Fibroblast of the conjunctiva (primary cell): ENCODE measurements at regions not wholly inside any gene's neighbourhood (a gene's known extent, or its start where the extent isn't known, plus 50 kb on each side); places are given as distances from the start of the nearest gene placed in this dataset.

Source experiments
- DNase-seq: peaks from one replicate; pipeline ENCODE4 v3.0.0-alpha.2; 2010; ENCODE audit warnings: low read depth

- DNase-seq: no peak
Observed at GRCh38 chr13:68028701-68029100, 798.6 kb upstream of the PCDH9 start.

GRCh38 chr13:68027306-68027705 lies 797.2 kb upstream of the PCDH9 start:
- no peak for DNase-seq

- DNase-seq: no peak
Observed at GRCh38 chr13:68026077-68026476, 795.9 kb upstream of the PCDH9 start.

GRCh38 chr13:68025604-68026003 lies 795.5 kb upstream of the PCDH9 start:
- no peak for DNase-seq

- no peak for DNase-seq
Observed at GRCh38 chr13:68023838-68024581, 793.9 kb upstream of the PCDH9 start.

GRCh38 chr13:68019901-68020300 lies 789.8 kb upstream of the PCDH9 start:
- no peak for DNase-seq

GRCh38 chr13:68009546-68009945 lies 779.4 kb upstream of the PCDH9 start:
- DNase-seq: no peak

GRCh38 chr13:68007576-68007975 lies 777.4 kb upstream of the PCDH9 start:
- no peak for DNase-seq

- DNase-seq: no peak
Observed at GRCh38 chr13:67996101-67996500, 766.0 kb upstream of the PCDH9 start.

GRCh38 chr13:67990868-67991267 lies 760.7 kb upstream of the PCDH9 start:
- no peak for DNase-seq

GRCh38 chr13:67986234-67986633 lies 756.1 kb upstream of the PCDH9 start:
- no peak for DNase-seq

- DNase-seq: peak; percentile 80
Observed at GRCh38 chr13:67977066-67977465, 746.9 kb upstream of the PCDH9 start.

GRCh38 chr13:67971291-67971690 lies 741.2 kb upstream of the PCDH9 start:
- DNase-seq: no peak

GRCh38 chr13:67967031-67967430 lies 736.9 kb upstream of the PCDH9 start:
- DNase-seq: no peak

- DNase-seq: no peak
Observed at GRCh38 chr13:67966065-67966464, 735.9 kb upstream of the PCDH9 start.

- DNase-seq: no peak
Observed at GRCh38 chr13:67964986-67965385, 734.9 kb upstream of the PCDH9 start.

- no peak for DNase-seq
Observed at GRCh38 chr13:67964091-67964490, 734.0 kb upstream of the PCDH9 start.

GRCh38 chr13:67961331-67961730 lies 731.2 kb upstream of the PCDH9 start:
- no peak for DNase-seq

- no peak for DNase-seq
Observed at GRCh38 chr13:67951431-67951830, 721.3 kb upstream of the PCDH9 start.

- no peak for DNase-seq
Observed at GRCh38 chr13:67950603-67951002, 720.5 kb upstream of the PCDH9 start.

GRCh38 chr13:67946131-67946530 lies 716.0 kb upstream of the PCDH9 start:
- DNase-seq: no peak

- peak; percentile 9 for DNase-seq
Observed at GRCh38 chr13:67943116-67943515, 713.0 kb upstream of the PCDH9 start.

GRCh38 chr13:67935626-67936025 lies 705.5 kb upstream of the PCDH9 start:
- no peak for DNase-seq

- no peak for DNase-seq
Observed at GRCh38 chr13:67934617-67935330, 704.6 kb upstream of the PCDH9 start.
